DMS 273 (cell line): ENCODE measurements at regions not wholly inside any gene's neighbourhood (a gene's known extent, or its start where the extent isn't known, plus 50 kb on each side); places are given as distances from the start of the nearest gene placed in this dataset.
A peak's percentile ranks its signal among the peaks of the same experiment; 100 is the strongest.

Experiments used
- DNase-seq: peaks from one replicate; lab custom pipeline; 2025; ENCODE audit not compliant: unreplicated experiment; lab: John Stamatoyannopoulos, UW

DNA sequence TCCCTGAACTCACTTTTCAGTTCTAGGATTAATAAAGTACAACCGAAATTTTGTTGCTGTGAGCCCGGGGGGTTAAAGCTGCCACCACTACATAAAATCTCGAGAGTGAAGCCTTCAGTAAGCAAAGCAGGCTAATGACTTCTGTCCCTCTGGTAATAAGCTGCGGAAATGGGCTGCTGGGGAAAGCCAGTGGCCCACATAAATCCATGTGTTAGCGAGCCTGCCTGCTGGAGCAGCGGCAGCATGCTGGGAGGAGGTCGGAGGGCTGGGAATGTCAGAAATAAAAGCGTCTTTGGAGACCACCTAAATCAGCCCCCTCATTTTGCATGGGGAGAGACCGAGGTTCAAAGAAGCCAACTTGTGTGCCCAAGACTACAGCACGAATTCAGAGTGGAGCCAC is 371.7 kb downstream of the TNS1 start:
- DNase-seq: no peak

DNA sequence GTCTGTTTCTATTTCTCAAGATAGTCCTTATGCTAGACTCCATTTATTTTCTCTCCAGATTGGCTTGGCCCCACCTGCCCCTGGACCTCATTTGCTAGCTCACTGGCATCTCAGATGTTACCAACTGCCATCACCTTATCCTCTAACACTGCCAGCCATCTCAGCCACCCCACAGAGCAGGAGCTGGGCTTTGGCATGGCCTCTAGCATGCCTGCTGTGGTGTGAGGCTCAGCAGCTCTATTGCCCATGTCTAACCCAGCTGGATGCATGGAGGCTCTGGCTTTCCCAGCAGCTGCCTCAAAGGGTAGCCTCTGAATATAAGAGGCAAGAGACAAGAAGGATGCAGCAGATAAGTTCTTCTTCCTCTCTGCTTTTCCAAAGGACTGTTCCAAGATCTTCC is 373.4 kb downstream of the TNS1 start:
- DNase-seq: no peak

DNA sequence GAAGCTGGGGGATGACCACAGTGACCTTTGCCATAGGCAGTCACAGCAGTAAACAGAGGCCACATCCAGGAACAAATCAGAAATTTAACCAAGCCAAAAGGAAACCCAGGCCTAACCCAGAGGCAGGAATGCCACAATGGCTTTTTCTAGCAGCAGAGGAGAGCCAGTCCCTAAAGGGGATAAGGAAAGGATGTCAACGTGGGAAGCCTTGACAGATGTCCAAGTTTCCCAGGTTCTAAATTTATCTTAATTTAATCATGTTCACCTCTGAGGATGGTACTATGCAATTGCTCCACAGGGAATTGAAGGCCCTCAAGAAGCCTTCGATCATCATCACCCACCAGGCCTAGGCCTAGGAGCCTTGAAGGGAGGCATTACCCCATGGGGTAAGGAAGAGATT is 374.7 kb downstream of the TNS1 start:
- DNase-seq: no peak

- no peak for DNase-seq
Observed at GRCh38 chr2:217626926-217627325, 375.9 kb downstream of the TNS1 start.

GRCh38 chr2:217625557-217626169 is 377.1 kb downstream of the TNS1 start:
- no peak for DNase-seq

DNA sequence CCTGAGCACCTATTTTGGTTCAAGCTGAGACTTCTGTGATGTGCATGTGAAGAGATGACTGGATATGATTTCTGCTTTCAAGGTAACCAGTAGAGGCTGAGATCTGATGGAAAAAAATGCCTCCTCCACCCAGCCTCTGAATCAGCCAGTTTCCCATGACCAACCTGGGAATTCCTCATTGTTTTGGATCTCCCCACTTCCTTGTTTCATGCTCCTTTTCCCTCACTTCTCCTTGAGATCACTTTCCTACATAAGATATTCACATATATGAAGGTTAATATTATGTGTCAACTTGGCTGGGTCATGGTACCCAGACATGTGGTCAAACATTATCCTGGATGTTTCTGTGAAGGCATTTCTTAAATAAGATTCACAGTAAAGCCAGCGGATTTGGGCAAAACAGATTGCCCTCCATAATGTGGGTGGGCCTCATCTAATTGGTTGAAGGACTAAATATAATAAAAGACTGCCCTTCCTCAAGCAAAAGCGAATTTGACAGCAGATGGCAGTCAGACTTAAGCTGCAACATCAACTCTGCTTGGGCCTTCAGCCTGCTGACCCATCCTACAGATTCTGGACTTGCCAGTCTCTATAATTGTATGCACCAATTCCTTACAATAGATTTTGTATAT is 379.4 kb downstream of the TNS1 start:
- DNase-seq: no peak

DNA sequence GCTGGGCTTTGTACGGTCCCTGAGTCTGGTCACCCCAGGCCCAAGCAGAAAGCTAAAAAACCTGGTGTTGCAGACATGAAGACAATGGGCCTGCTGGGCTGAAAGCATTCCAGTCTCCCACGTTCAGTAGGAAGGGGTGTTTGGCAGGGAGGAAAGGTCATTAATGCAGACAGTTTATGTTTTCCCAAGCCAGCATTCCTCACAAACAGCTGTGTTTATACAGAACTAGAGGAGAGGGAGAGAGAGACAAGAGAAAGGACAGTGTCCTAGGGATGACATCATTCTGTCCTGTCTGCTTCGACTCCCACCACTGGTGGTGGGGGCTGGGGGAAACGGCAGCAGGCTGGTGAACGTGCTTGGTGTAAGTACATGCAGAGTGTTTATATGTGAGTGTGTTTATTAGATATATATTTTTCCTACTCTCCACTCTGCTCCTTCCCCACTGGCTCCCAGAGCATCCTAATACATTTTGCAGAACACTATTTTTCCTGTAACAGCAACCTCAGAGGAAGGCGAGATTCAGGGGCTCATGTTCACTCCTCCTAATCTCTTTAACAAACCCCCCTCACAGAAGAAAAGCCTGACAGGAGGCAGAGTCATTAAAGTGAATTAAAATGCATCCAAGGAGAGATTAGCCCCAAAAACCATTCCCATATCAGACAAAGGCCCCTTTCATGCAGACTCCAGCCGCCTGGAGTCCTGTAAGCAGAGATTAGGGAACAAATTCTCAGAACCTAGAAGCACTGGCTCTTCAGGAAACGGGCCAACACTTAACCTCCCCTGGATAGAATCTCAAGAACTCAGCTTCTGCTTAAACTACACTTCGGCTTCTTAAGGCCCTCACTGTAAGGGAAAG is 380.4 kb downstream of the TNS1 start:
- peak; percentile 24 for DNase-seq

DNA sequence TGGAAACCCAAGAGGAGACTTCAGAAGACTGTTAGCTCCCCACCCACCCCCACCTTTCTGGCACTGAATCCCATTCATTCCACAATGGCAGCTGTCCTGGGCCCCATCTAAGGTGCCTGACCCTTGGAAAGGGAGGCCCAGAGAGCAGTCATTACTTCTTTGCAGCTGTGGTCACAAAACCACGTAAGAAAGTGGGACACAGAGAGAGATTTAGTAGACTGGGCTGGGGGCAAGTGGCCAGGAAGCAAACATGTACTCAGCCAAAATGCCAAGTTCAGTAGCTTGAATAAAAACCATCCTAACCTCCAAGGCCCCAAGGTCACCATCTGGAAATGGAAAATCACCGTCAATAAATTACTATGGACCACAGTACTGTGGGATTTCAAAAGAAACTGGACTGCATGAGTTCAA is 381.4 kb downstream of the TNS1 start:
- DNase-seq: no peak

GRCh38 chr2:217618744-217619143 is 384.1 kb downstream of the TNS1 start:
- DNase-seq: no peak

DNA sequence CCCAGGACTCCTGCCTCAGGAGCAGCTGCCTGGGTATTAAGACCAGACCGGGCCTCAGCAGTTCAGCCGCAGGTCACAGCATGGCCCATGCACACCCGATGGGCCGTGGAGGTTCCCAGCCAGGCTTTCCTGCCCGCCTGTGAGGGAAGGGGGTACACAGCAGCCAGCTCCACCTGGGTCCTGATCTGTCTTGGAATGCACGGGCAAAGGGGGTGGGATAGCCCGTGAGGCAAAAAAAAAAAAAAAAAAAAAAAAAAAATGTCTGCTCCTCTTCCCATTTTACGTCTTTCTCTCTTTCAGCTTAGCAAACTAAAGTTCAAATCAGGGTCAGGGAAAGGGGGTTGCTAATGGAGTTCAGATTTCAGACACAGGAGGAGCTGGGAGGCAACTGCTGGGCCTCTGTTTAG is 385.2 kb downstream of the TNS1 start:
- DNase-seq: no peak

GRCh38 chr2:217616936-217617335 is 385.9 kb downstream of the TNS1 start:
- DNase-seq: no peak

DNA sequence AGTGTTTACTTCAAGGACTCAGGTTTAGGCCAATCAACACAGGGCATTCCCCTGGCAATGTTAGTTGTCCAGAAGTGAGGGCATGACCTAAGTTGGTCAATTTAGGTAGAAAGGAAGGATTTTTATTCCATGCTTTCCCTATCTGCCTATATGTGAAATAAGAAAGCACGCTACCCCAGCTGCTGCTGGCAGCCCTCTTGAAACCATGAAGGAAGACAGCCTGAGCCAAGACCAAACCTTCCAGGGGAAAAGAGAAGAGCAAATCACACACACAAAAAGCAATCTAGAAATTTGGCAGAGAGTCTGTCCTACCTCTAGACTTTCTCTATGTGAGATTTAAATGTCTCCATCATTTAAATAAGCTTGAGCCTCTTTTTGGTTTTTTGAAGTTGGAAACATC is 387.6 kb downstream of the TNS1 start:
- no peak for DNase-seq

DNA sequence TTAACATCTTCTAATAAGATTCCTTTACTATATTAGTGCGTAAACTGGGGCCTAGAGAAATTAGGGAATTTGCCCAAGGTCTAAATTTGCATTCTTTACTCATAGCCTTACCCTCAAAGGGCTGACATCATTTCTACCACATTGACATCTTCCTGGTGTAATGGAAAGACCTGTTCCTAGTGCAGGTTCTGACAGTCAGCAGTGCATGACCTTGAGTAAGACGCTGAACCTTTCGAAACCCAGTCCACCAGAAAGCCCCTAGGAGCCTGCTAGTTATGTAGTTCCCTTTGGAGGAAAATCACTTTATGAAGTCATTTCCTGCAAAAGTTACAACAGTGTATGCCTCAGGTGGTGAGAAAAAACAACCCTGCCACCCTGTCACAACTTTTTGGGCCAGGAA is 388.3 kb downstream of the TNS1 start:
- DNase-seq: no peak

- DNase-seq: no peak
Observed at GRCh38 chr2:217614096-217614495, 388.7 kb downstream of the TNS1 start.

DNA sequence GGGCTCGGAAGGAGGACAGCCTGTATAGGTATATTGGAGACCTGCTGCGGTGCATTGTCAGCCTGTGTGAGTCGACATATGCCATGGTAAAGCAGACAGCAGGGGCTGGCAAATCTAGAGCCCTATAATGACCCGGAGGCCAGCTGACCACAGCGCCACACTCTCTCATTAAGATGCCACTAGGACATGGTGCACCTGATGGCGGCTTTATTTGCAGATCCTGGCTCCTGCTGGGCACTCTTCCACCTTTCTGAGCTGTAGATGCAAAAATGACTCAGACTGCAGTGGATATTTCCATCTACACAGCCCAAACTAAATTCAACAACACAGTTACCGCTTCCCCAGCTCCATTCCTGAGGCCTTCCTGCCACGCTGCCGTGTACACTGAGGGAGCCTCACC is 389.9 kb downstream of the TNS1 start:
- no peak for DNase-seq

GRCh38 chr2:217612211-217612610 is 390.6 kb downstream of the TNS1 start:
- no peak for DNase-seq

- DNase-seq: no peak
Observed at GRCh38 chr2:217611626-217612127, 391.1 kb downstream of the TNS1 start.

GRCh38 chr2:217611056-217611455 is 391.7 kb downstream of the TNS1 start:
- DNase-seq: no peak

- no peak for DNase-seq
Observed at GRCh38 chr2:217610401-217610814, 392.4 kb downstream of the TNS1 start.

DNA sequence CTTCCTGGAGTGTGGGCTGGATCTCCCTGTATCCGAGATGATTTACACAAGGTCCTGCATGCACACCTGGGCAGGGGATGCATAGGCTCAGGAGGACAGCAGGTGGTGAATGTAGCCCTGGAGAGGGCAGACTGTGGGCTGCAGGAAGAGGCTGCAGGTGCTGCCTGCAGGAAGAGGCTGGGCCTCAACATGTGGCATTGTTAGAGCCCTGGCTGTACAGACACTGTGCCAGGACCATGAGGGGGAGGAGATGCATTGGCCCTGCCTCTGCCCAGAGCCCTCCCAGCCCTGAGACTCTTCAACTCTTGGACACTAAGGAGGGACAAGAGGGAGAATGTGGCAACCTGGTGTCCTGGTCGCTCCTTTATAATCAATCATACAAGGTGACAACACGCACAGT is 392.8 kb downstream of the TNS1 start:
- no peak for DNase-seq

DNA sequence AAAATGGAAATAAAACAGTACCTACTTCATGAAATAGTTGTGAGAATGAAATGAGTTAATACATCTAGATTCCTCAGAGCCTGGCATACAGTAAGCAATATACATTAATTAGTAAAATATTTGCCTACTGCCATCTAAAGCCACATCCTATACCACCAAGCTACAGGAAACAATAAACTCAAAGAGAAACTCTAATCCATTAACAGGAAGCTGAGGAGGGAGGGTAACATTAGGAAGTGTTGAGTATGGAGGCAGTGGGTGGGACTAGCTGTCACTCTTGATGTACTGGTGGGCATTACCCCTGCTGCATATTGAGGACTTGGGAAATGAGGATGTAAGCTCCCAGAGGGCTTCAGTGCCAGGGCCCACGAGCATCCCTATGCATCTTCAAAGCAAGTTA is 396.5 kb downstream of the TNS1 start:
- no peak for DNase-seq
